Smooth muscle cell (in vitro differentiated cells): ENCODE measurements at regions not wholly inside any gene's neighbourhood (a gene's known extent, or its start where the extent isn't known, plus 50 kb on each side); places are given as distances from the start of the nearest gene placed in this dataset.

Experiments
- DNase-seq: peaks from one replicate; lab custom pipeline; 2025; ENCODE audit not compliant: unreplicated experiment; lab: John Stamatoyannopoulos, UW
- H2AFZ ChIP-seq: fragments of 200-600 bp; sonication (generic); 2 replicates; pipeline ENCODE4 v1.6.0; 2016; ENCODE audit warnings: antibody characterized with exemption, low read depth, mild to moderate bottlenecking
- H3F3A ChIP-seq: fragments of 200-600 bp; sonication (generic); 2 replicates; pipeline ENCODE4 v1.6.0; 2017; ENCODE audit warnings: antibody characterized with exemption, low read depth
- H3K27ac ChIP-seq: fragments of 200-600 bp; sonication (generic); 2 replicates; pipeline ENCODE4 v1.5.1; 2016; ENCODE audit warnings: low read depth, mild to moderate bottlenecking
- H3K27me3 ChIP-seq: fragments of 200-600 bp; sonication (generic); 2 replicates; pipeline ENCODE4 v1.6.1; 2016; ENCODE audit warnings: low read depth, mild to moderate bottlenecking
- H3K36me3 ChIP-seq: fragments of 200-600 bp; sonication (generic); 2 replicates; pipeline ENCODE4 v1.5.1; 2016; ENCODE audit warnings: low read depth
- H3K4me1 ChIP-seq: fragments of 200-600 bp; sonication (generic); 2 replicates; pipeline ENCODE4 v1.5.1; 2016; ENCODE audit warnings: low read depth
- H3K4me2 ChIP-seq: fragments of 200-600 bp; sonication (generic); 2 replicates; pipeline ENCODE4 v1.6.0; 2016; ENCODE audit warnings: mild to moderate bottlenecking
- H3K4me3 ChIP-seq: fragments of 200-600 bp; sonication (generic); 2 replicates; pipeline ENCODE4 v1.5.1; 2016; ENCODE audit warnings: mild to moderate bottlenecking
- H3K79me2 ChIP-seq: fragments of 200-600 bp; sonication (generic); 2 replicates; pipeline ENCODE4 v1.6.0; 2016; ENCODE audit warnings: low read depth, mild to moderate bottlenecking
- H3K9ac ChIP-seq: fragments of 200-600 bp; sonication (generic); 2 replicates; pipeline ENCODE4 v1.6.0; 2016; ENCODE audit warnings: low read depth
- H3K9me3 ChIP-seq: fragments of 200-600 bp; sonication (generic); replicated peaks from 2 replicates; pipeline ENCODE4 v1.5.1; 2016; ENCODE audit warnings: low read depth
- H4K20me1 ChIP-seq: fragments of 200-600 bp; sonication (generic); 2 replicates; pipeline ENCODE4 v1.6.0; 2016; ENCODE audit warnings: low read depth
- CTCF ChIP-seq: fragments of 200-600 bp; sonication (generic); IDR thresholded peaks from 2 replicates; pipeline ENCODE4 v1.5.1; 2017; ENCODE audit warnings: borderline replicate concordance, mild to moderate bottlenecking, antibody characterized with exemption; ENCODE audit not compliant: insufficient read depth, poor library complexity, severe bottlenecking
- WGBS: methylation state at CpG from one replicate; pipeline ENCODE4 v1.1.7; 2016; ENCODE audit warnings: low lambda C conversion rate; 5-methylcytosine and 5-hydroxymethylcytosine counted together

DNA sequence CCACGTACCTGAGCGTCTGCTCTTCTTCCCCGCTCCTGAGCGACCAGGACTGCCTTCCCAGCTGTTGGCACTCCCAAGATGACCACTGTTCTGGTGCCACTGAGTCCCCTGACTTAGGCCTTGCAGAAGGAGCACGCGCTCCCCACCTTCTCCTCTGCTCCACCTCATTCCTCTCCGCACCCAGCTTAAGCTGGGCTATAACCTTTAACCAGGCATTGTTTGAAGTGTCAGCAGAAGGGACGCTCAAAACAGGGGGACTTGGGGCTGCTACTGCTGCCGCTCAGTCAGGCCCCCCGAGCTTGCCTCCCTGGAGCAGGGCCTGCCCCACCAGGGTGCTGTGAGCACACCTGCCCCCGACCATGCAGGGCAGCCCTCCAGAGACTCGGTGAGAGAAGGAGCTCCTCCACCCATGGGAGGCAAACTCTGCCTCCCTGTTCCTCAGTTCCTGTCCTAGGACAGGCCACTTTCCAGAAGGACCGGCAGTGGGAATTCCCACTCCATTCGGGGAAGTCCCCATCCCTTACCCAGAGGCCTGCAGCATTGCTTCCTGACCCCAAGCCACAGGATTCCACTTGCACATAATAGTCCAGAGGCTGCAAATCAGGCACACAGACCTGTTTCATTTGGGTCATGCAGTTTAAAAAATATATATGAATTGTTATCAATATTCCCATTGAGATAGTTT is 99.7 kb upstream of the ENPP6 start:
- Histone ChIP-seq H3K36me3 (no peaks in the 10 kb centered on the region), H3K4me2 (no peak overlapping the region), H3K27ac (no peak overlapping the region), H3K27me3 (no peaks in the 10 kb centered on the region), H3K79me2 (no peaks in the 10 kb centered on the region), H3F3A (no peaks in the 10 kb centered on the region), H3K9me3 (no peaks in the 10 kb centered on the region), H2AFZ (no peak overlapping the region), H3K9ac (no peak overlapping the region), H3K4me3 (no peak overlapping the region), H4K20me1 (no peaks in the 10 kb centered on the region), H3K4me1 (no peaks in the 10 kb centered on the region)
- WGBS = 87% methylated on average over 14 of the region's 14 CpGs
- no peak for TF ChIP-seq CTCF
- no peak for DNase-seq

DNA sequence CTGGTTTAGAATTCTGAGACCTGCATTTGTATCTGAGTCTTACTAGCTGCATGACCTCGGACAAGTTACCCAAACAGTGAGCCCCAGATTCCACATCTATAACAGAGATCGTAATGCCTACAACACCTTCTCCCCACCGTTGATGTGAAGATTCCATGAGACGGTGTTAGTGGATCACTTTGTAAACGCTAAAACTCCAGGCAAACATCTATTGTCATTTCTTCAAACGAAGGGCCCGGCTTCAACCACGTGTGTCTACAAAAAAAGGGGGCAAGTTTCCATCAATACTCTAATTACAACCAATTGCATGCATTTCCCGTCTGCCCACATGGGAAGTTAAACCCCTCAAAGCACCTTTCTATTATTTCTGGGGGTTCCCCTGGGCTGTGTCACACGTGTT is 99.1 kb upstream of the ENPP6 start:
- WGBS = 88% methylated on average over 10 of the region's 10 CpGs

GRCh38 chr4:184315675-184316359 is 98.1 kb upstream of the ENPP6 start:
- no peak overlapping the region for H3K4me3 ChIP-seq
- H3F3A ChIP-seq = no peaks in the 10 kb centered on the region
- WGBS = 93% methylated on average over 8 of the region's 8 CpGs
- no peaks in the 10 kb centered on the region for H4K20me1 ChIP-seq
- H2AFZ ChIP-seq = no peak overlapping the region
- no peaks in the 10 kb centered on the region for H3K9me3 ChIP-seq
- DNase-seq = no peak
- no peaks in the 10 kb centered on the region for H3K36me3 ChIP-seq
- no peak for TF ChIP-seq CTCF
- no peaks in the 10 kb centered on the region for H3K27me3 ChIP-seq
- no peaks in the 10 kb centered on the region for H3K79me2 ChIP-seq
- H3K4me2 ChIP-seq = no peak overlapping the region
- H3K4me1 ChIP-seq = no peaks in the 10 kb centered on the region
- no peak overlapping the region for H3K27ac ChIP-seq
- no peak overlapping the region for H3K9ac ChIP-seq

More for the DNA sequence above, 99.1 kb upstream of the ENPP6 start:
- no peaks in the 10 kb centered on the region for H3K9me3 ChIP-seq
- no peaks in the 10 kb centered on the region for H4K20me1 ChIP-seq
- no peak overlapping the region for H3K9ac ChIP-seq
- no peaks in the 10 kb centered on the region for H3K36me3 ChIP-seq
- TF ChIP-seq CTCF = no peak
- no peak overlapping the region for H3K4me2 ChIP-seq
- no peaks in the 10 kb centered on the region for H3K79me2 ChIP-seq
- no peaks in the 10 kb centered on the region for H3K27me3 ChIP-seq
- DNase-seq = no peak
- no peaks in the 10 kb centered on the region for H3K4me1 ChIP-seq
- H2AFZ ChIP-seq = no peak overlapping the region
- H3K27ac ChIP-seq = no peak overlapping the region
- H3K4me3 ChIP-seq = no peak overlapping the region
- H3F3A ChIP-seq = no peaks in the 10 kb centered on the region
